ENCODE measurements at regions not wholly inside any gene's neighbourhood (a gene's known extent, or its start where the extent isn't known, plus 50 kb on each side); places are given as distances from the start of the nearest gene placed in this dataset.

- TF ChIP-seq, protein P1, sequence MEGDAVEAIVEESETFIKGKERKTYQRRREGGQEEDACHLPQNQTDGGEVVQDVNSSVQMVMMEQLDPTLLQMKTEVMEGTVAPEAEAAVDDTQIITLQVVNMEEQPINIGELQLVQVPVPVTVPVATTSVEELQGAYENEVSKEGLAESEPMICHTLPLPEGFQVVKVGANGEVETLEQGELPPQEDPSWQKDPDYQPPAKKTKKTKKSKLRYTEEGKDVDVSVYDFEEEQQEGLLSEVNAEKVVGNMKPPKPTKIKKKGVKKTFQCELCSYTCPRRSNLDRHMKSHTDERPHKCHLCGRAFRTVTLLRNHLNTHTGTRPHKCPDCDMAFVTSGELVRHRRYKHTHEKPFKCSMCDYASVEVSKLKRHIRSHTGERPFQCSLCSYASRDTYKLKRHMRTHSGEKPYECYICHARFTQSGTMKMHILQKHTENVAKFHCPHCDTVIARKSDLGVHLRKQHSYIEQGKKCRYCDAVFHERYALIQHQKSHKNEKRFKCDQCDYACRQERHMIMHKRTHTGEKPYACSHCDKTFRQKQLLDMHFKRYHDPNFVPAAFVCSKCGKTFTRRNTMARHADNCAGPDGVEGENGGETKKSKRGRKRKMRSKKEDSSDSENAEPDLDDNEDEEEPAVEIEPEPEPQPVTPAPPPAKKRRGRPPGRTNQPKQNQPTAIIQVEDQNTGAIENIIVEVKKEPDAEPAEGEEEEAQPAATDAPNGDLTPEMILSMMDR (IDR thresholded peaks at IDR 0.05), result no peak
- no peak for TF ChIP-seq EZH2 (IDR thresholded peaks at IDR 0.05)
These were observed 91.1 kb downstream of the DMRTA1 start for GRCh38 chr9:22537721-22538120.

All from neural progenitor cell (in vitro differentiated cells).